Calu3 (cell line): ENCODE measurements at regions not wholly inside any gene's neighbourhood (a gene's known extent, or its start where the extent isn't known, plus 50 kb on each side); places are given as distances from the start of the nearest gene placed in this dataset.

Source experiments
- BruUV-seq: library from RNA; stranded (reverse); fragments of 400-500 nt; replicated peaks from 2 replicates; lab custom pipeline; 2021; lab: Mats Ljungman, UMichigan
- CTCF ChIA-PET: fragments of 300-600 bp; sonication (Branson Sonifier 250); formaldehyde crosslinking; loops from one replicate; lab custom pipeline; 2022; ENCODE audit warnings: antibody characterized with exemption; lab: Charles Lee
- DNase-seq: peaks from one replicate; pipeline ENCODE4 v3.0.0; 2022
- H3K27ac Mint-ChIP-seq: one replicate; pipeline ENCODE4 v1.8.0; 2022; ENCODE audit warnings: mixed read lengths; ENCODE audit not compliant: unreplicated experiment
- H3K27me3 Mint-ChIP-seq: one replicate; pipeline ENCODE4 v1.8.0; 2022; ENCODE audit warnings: mixed read lengths; ENCODE audit not compliant: unreplicated experiment
- H3K36me3 Mint-ChIP-seq: one replicate; pipeline ENCODE4 v1.8.0; 2022; ENCODE audit warnings: mild to moderate bottlenecking, moderate library complexity, mixed read lengths; ENCODE audit not compliant: insufficient read depth, unreplicated experiment
- H3K4me1 Mint-ChIP-seq: one replicate; pipeline ENCODE4 v1.8.0; 2022; ENCODE audit warnings: mild to moderate bottlenecking, low read depth, mixed read lengths; ENCODE audit not compliant: unreplicated experiment
- H3K4me3 Mint-ChIP-seq: one replicate; pipeline ENCODE4 v1.8.0; 2022; ENCODE audit warnings: mild to moderate bottlenecking, low read depth, moderate library complexity, mixed read lengths; ENCODE audit not compliant: unreplicated experiment
- H3K9me3 Mint-ChIP-seq: one replicate; pipeline ENCODE4 v1.8.0; 2022; ENCODE audit warnings: low read depth, mixed read lengths; ENCODE audit not compliant: unreplicated experiment
- CTCF ChIP-seq: fragments of 200-600 bp; IDR thresholded peaks from one replicate; pipeline ENCODE4 v1.8.0; 2022; ENCODE audit warnings: antibody characterized with exemption; ENCODE audit not compliant: unreplicated experiment
- intact Hi-C: fragments of 100-400 bp; cut with micrococcal nuclease; formaldehyde crosslinking; loops from one replicate; pipeline ENCODE4 v1.10.0; 2022; ENCODE audit not compliant: unreplicated experiment

DNA sequence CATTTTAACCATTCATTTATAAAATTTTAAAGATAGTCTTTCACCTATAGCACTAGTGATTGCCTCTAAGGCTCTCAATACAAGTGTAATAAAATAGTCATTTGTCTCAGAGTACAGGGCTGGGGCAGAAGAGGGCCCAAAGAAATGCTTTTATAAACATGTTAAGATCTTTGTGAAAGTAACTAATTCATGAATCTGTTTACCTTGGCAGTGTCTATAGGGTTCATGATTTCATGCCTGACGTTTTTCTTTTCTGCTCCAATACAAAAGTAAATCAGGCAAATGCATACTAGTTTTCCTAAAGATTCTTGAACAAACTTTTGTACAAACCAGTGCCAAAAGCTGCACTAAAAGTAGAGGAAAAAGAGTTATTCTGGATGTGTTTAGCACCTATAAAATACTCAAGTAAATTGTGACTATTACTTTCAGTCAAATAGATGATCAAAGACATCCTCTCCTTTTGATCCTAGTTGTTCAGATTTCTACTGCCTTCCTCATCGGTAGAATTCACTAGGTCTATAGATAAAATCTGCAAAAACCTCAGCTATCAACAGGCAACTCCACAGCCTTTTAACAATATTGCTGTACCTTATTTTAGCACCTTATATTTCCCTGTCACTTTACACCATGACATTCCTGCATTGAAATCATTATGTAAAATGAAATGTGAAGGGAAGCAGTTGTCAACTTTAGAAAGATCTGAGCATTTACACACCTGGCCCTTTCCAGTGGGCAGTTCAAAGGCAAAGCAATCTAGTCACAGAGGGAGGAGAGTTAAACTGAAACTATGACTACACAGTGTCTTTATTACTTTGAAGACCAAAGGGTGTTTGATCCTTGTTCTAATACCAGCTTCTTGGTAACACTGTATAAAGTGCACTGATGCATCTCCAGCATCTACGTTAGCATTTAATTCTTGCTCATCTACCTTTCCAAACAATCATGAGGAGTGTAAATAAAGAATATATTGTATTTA is 100.0 kb upstream of the MED13 start:
- H3K27ac Mint-ChIP-seq = no peak overlapping the region
- no peaks in the 10 kb centered on the region for H3K36me3 Mint-ChIP-seq
- TF ChIP-seq CTCF = no peak
- peaks cover 18% of the 10 kb centered on the region for H3K4me1 Mint-ChIP-seq
- DNase-seq = no peak
- no peak overlapping the region for H3K4me3 Mint-ChIP-seq
- H3K9me3 Mint-ChIP-seq = no peaks in the 10 kb centered on the region
- intact Hi-C loops = no loop called here
- CTCF ChIA-PET = interaction anchor here (0.7 kb wide), 1 partner anchor 23 kb away, joined by 4 read pairs; no protein-coding TSS in a partner anchor
- H3K27me3 Mint-ChIP-seq = no peaks in the 10 kb centered on the region
- BruUV-seq = no TSS peak

DNA sequence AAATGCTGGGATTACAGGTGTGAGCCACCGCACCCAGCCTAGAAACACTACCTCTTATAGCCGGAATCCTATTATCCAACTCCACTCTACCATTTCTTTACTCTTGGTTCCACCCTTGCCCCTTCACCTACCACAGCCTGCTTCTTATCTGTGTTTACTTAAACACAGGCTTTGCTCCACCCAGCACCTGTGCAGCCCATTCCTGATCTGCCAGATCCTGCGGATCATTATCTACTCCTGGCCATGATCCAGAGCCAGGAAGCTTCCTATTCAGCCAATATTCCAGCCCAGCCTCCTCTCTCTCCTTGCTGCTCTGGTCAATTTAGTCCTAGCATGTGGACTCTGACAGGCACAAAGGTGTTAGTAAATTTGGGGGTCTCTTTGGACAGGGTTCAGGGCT is 98.8 kb upstream of the MED13 start:
- H3K36me3 Mint-ChIP-seq = no peaks in the 10 kb centered on the region
- peaks cover 18% of the 10 kb centered on the region for H3K4me1 Mint-ChIP-seq
- TF ChIP-seq CTCF = no peak
- CTCF ChIA-PET = no interaction called here
- DNase-seq = peak; percentile 67
- peak overlapping the region; percentile 10 for H3K27ac Mint-ChIP-seq
- H3K9me3 Mint-ChIP-seq = no peaks in the 10 kb centered on the region
- BruUV-seq = no TSS peak
- H3K4me3 Mint-ChIP-seq = peak overlapping the region; percentile 12
- H3K27me3 Mint-ChIP-seq = no peaks in the 10 kb centered on the region
- intact Hi-C loops = no loop called here

DNA sequence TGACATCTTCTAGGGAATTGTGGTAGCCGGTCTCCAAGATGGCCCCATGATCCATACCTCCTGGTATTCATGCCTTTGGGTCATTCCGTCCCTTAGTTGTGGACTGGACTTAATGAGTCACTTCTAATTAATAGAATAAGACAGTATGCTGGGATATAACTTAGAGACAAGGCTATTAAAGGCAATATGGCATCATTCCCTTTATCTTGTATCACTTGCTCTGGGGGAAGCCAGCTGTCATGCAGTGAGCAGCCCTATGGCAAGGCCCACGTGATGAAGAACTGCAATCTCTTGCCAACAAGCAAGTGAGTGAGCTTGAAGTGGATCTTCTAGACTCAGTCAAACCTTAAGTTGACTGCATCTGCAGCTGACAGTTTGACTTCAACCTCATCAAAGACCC is 97.8 kb upstream of the MED13 start:
- intact Hi-C loops = no loop called here
- BruUV-seq = no TSS peak
- H3K27me3 Mint-ChIP-seq = no peaks in the 10 kb centered on the region
- no peak overlapping the region for H3K4me3 Mint-ChIP-seq
- no peak for DNase-seq
- peaks cover 18% of the 10 kb centered on the region for H3K4me1 Mint-ChIP-seq
- no peak for TF ChIP-seq CTCF
- no peaks in the 10 kb centered on the region for H3K36me3 Mint-ChIP-seq
- CTCF ChIA-PET = no interaction called here
- no peak overlapping the region for H3K27ac Mint-ChIP-seq
- H3K9me3 Mint-ChIP-seq = no peaks in the 10 kb centered on the region

DNA sequence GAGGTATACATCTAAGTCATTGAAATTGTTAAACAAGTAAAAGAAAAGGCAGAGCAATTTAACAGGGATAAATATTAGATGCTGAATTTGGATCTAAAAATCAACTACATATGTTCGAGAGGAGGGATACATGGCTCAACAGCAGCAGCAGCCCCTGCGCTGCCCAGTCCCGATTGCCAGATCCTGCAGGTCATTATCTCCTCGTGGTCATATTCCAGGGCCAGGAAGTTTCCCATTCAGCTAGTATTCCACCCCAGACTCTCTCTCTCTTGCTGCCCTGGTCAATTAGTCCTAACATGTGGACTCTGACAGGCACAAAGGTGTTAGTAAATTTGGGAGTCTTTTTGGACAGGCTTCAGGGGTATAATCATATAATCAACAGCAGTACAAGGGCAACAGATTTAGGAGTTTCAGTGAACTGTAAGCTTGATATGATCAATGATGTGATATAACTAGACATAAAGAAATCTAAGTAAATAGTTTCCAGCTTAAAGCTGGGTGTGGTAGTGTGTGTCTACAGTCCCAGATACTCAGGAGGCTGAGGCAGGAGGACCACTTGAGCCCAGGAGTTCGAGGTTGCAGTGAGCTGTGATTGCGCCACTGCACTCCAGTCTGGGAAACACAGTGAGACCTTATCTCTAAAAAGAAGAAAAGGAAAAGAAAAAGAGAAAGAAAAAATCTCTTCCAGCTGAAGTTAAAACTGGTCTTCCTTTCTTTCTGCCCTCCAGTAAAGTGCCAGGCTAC is 96.5 kb upstream of the MED13 start:
- no TSS peak for BruUV-seq
- CTCF ChIA-PET = interaction anchor here (0.6 kb wide), 1 partner anchor 277 kb away, joined by 3 read pairs; no protein-coding TSS in a partner anchor
- Mint-ChIP-seq H3K4me1 (peaks cover 18% of the 10 kb centered on the region), H3K27ac (no peak overlapping the region), H3K4me3 (no peak overlapping the region), H3K27me3 (no peaks in the 10 kb centered on the region), H3K36me3 (no peaks in the 10 kb centered on the region), H3K9me3 (no peaks in the 10 kb centered on the region)
- no peak for TF ChIP-seq CTCF
- no peak for DNase-seq
- intact Hi-C loops = no loop called here
